ENCODE measurements at regions not wholly inside any gene's neighbourhood (a gene's known extent, or its start where the extent isn't known, plus 50 kb on each side); places are given as distances from the start of the nearest gene placed in this dataset.

- TF ChIP-seq, protein P1, sequence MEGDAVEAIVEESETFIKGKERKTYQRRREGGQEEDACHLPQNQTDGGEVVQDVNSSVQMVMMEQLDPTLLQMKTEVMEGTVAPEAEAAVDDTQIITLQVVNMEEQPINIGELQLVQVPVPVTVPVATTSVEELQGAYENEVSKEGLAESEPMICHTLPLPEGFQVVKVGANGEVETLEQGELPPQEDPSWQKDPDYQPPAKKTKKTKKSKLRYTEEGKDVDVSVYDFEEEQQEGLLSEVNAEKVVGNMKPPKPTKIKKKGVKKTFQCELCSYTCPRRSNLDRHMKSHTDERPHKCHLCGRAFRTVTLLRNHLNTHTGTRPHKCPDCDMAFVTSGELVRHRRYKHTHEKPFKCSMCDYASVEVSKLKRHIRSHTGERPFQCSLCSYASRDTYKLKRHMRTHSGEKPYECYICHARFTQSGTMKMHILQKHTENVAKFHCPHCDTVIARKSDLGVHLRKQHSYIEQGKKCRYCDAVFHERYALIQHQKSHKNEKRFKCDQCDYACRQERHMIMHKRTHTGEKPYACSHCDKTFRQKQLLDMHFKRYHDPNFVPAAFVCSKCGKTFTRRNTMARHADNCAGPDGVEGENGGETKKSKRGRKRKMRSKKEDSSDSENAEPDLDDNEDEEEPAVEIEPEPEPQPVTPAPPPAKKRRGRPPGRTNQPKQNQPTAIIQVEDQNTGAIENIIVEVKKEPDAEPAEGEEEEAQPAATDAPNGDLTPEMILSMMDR (IDR thresholded peaks at IDR 0.05; ENCODE audit: borderline replicate concordance, extremely low read depth, low read length, poor library complexity, severe bottlenecking), result no peak
- TF ChIP-seq EZH2 (IDR thresholded peaks at IDR 0.05; ENCODE audit: borderline replicate concordance, low read depth, low read length, severe bottlenecking), result no peak
Measured at GRCh38 chr1:106194206-106194605, 862.3 kb upstream of the PRMT6 start.
